ENCODE measurements at regions not wholly inside any gene's neighbourhood (a gene's known extent, or its start where the extent isn't known, plus 50 kb on each side); places are given as distances from the start of the nearest gene placed in this dataset.

GRCh38 chrX:140848800-140849199, 139.2 kb downstream of the LINC00632 start:
- DNase-seq = no peak

- no peak for DNase-seq
These were observed 141.7 kb upstream of the SPANXB1 start for GRCh38 chrX:140860718-140861117.

GRCh38 chrX:140866446-140866845, 135.9 kb upstream of the SPANXB1 start:
- DNase-seq = no peak

GRCh38 chrX:140912606-140913005, 89.8 kb upstream of the SPANXB1 start:
- DNase-seq = no peak

GRCh38 chrX:140913802-140914501, 88.4 kb upstream of the SPANXB1 start:
- no peak for DNase-seq

GRCh38 chrX:140916872-140917271, 85.5 kb upstream of the SPANXB1 start:
- no peak for DNase-seq

GRCh38 chrX:140917354-140918115, 84.9 kb upstream of the SPANXB1 start:
- DNase-seq = no peak

GRCh38 chrX:140918398-140919038, 83.9 kb upstream of the SPANXB1 start:
- DNase-seq = peak; percentile 30

- DNase-seq = no peak
These were observed 82.0 kb upstream of the SPANXB1 start for GRCh38 chrX:140920416-140920815.

GRCh38 chrX:140923118-140923517, 79.3 kb upstream of the SPANXB1 start:
- DNase-seq = no peak

- DNase-seq = no peak
These were observed 73.7 kb upstream of the SPANXB1 start for GRCh38 chrX:140928739-140929138.

- no peak for DNase-seq
These were observed 69.4 kb upstream of the SPANXB1 start for GRCh38 chrX:140933016-140933415.

- no peak for DNase-seq
These were observed 68.3 kb upstream of the SPANXB1 start for GRCh38 chrX:140933874-140934655.

- no peak for DNase-seq
These were observed 58.9 kb upstream of the SPANXB1 start for GRCh38 chrX:140943513-140943912.

GRCh38 chrX:140944710-140945109, 57.7 kb upstream of the SPANXB1 start:
- no peak for DNase-seq

GRCh38 chrX:140948827-140949226, 53.6 kb upstream of the SPANXB1 start:
- no peak for DNase-seq

GRCh38 chrX:140949233-140949632, 53.2 kb upstream of the SPANXB1 start:
- no peak for DNase-seq
